HG03565 (cell line): ENCODE measurements at regions not wholly inside any gene's neighbourhood (a gene's known extent, or its start where the extent isn't known, plus 50 kb on each side); places are given as distances from the start of the nearest gene placed in this dataset.

Experiments
- ATAC-seq: cut with Tn5 transposase; IDR thresholded peaks from one replicate; pipeline ENCODE4 v1.9.1; 2021; ENCODE audit warnings: mild to moderate bottlenecking, moderate library complexity; ENCODE audit not compliant: unreplicated experiment

- no peak for ATAC-seq
Measured at GRCh38 chr14:101408077-101408831, 153.0 kb upstream of the DIO3 start.

GRCh38 chr14:101409006-101409543 is 152.2 kb upstream of the DIO3 start:
- ATAC-seq: no peak

- ATAC-seq: no peak
Measured at GRCh38 chr14:101410126-101410525, 151.2 kb upstream of the DIO3 start.

GRCh38 chr14:101411151-101411550 is 150.1 kb upstream of the DIO3 start:
- no peak for ATAC-seq

- ATAC-seq: no peak
Measured at GRCh38 chr14:101411779-101412178, 149.5 kb upstream of the DIO3 start.

- ATAC-seq: no peak
Measured at GRCh38 chr14:101412739-101413138, 148.6 kb upstream of the DIO3 start.

GRCh38 chr14:101417434-101417833 is 143.9 kb upstream of the DIO3 start:
- no peak for ATAC-seq

- ATAC-seq: no peak
Measured at GRCh38 chr14:101418601-101419000, 142.7 kb upstream of the DIO3 start.

GRCh38 chr14:101426466-101426865 is 134.8 kb upstream of the DIO3 start:
- no peak for ATAC-seq

GRCh38 chr14:101428409-101428808 is 132.9 kb upstream of the DIO3 start:
- no peak for ATAC-seq

- no peak for ATAC-seq
Measured at GRCh38 chr14:101435546-101435945, 125.7 kb upstream of the DIO3 start.

GRCh38 chr14:101439023-101439422 is 122.3 kb upstream of the DIO3 start:
- no peak for ATAC-seq

GRCh38 chr14:101440496-101440895 is 120.8 kb upstream of the DIO3 start:
- no peak for ATAC-seq

- no peak for ATAC-seq
Measured at GRCh38 chr14:101441710-101442109, 119.6 kb upstream of the DIO3 start.

GRCh38 chr14:101442451-101442850 is 118.8 kb upstream of the DIO3 start:
- no peak for ATAC-seq

GRCh38 chr14:101444116-101444515 is 117.2 kb upstream of the DIO3 start:
- ATAC-seq: no peak

- ATAC-seq: no peak
Measured at GRCh38 chr14:101445278-101445677, 116.0 kb upstream of the DIO3 start.

- ATAC-seq: no peak
Measured at GRCh38 chr14:101446387-101446969, 114.8 kb upstream of the DIO3 start.

GRCh38 chr14:101449114-101449513 is 112.2 kb upstream of the DIO3 start:
- no peak for ATAC-seq

GRCh38 chr14:101451166-101451565 is 110.1 kb upstream of the DIO3 start:
- ATAC-seq: no peak

GRCh38 chr14:101453225-101453624 is 108.1 kb upstream of the DIO3 start:
- ATAC-seq: no peak

- ATAC-seq: no peak
Measured at GRCh38 chr14:101454229-101454628, 107.1 kb upstream of the DIO3 start.
